ENCODE measurements at regions not wholly inside any gene's neighbourhood (a gene's known extent, or its start where the extent isn't known, plus 50 kb on each side); places are given as distances from the start of the nearest gene placed in this dataset.
"Not testable (repeated sequence)": the region's sequence is repeated elsewhere in the genome, so short reads cannot be mapped to it uniquely, and the experiment has no call there.

DNA sequence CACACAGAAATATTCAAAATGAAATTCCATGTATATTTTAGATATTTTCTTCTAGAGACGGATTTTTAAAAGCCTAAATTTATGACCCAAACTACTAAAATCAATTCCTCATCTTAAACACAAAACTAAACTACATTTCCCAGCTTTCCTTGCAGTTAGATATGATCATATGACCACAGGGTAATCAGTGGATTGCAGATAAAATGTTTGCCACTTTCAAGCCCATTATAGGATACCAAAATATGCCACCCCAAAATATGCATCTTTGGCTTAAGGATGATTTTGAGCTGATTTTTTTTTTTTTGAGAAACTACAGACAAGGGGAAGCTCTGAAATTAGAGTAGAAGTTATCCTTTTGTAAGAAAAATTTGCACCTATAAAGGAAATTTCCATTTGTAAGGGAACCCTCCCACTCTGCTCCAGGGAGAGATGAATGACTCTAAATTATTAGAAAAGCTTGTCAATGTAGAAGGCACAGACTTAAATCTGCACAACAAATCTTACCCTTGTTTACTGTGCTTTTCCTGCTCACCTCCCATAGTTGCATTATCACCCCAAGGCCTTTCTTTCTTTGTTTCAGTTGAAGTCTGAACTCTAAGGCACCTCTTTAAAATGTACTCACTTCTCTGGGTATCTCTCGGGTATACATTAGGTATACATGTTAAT, 503.0 kb downstream of the PDHA2 start:
- DNase-seq: no peak

DNA sequence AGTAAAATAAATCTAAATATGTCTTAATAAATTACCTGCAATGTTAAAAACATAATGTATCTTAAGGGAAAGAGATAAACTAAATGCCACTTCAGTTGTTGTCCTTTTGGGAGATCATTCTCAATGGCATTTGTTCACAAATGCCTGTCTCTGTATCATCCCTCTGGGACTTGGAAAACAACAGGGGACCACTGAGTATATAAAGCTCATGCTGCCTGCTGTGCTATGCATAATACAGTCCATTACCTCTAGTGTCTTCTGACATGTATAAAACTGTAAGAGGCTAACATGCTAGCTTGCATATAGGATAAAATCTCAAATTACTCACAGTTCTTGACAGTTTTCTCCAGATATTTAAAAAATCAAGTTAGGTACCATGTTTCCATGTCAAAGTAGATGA, 503.9 kb downstream of the PDHA2 start:
- DNase-seq: no peak

DNA sequence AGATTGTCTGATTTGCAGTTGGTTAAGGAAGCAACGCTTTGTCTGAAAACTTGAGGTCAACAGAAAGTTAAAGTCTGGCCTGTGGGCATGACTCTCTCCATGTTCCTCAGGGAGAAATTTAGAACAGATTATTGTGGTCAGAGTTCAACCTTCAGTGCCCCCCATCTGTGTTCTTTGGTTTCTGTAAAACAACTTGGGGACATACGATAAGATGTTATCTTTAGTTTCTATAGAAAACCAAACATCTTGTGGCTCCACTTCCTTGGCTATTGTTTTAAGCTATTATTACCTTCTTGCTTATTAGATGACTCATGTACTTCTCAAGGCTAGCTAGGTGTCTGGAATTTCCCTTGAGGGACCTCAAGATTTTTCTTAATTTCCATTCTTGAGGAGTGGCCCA, 507.7 kb downstream of the PDHA2 start:
- DNase-seq: no peak

DNA sequence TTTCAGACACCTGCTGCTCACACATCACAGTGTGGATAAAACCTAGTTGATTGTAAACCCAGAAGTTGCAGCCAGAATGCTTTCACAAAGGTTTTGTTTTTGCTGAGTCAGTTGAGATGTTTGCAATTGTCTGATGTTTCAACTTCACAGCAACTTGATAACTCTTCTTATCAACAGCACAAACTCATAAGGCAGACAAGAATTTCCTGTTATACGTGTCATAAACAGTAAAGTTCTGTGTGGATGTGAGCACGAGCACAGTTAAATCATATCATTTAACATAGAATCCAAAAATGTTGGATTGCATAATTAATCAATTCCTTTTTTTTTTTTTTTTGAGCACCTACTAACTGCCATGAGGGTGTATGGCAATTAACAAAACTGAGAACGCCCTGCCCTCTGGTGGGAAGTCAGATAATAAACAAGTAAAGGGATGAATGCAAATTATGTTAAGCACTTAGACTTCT, 512.2 kb downstream of the PDHA2 start:
- peak; percentile 10 to 24 for DNase-seq

DNA sequence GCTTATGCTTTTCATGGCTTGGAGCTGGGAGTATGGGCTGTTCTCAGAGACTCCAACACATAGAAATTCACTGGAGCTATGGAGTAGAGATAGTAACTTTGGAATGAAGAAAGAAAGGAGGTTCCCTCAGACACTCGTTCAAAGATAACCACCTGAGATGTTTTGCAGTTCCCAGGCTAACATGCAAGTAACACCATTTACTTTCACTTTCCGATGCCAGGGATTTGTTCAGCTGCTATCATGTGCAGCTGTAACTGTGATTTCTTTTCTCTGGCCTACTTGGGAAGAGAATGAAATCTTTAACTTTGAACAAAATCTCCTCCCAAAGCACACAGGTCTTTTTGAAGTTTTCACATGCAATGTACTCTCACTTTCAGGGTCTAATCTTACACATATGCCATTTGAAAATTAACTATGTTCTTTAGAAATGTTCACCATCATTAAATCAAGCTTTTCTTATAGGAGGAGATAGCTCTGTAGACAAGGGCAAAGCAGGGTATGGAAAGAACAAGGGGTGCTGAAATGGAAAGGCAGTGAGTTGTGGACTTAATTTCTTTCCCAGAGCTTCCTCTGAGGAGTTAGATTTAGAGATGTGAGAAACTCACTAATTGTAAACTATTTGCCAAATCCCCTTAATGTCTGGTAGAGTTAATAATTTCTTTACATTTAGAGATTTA, 514.3 kb downstream of the PDHA2 start:
- DNase-seq: no peak

DNA sequence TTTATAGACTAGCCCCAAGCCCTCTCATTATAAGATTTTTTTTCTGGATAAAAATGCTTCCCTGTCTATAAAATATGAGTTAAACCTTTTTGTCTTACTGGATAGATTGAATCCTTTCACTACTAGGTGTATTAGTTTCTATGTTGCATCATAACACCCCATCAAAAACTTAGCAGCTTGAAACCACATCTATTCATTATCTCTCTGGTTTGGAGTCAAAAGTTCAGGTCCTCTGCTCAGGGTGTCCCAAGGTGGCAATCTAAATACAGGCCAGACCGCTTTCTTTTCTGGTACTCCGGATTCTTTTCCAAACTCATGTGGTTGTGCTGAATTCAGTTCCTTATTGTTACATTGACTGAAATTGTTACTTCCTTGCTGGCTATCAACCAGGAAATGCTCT, 515.5 kb downstream of the PDHA2 start:
- no peak for DNase-seq

DNA sequence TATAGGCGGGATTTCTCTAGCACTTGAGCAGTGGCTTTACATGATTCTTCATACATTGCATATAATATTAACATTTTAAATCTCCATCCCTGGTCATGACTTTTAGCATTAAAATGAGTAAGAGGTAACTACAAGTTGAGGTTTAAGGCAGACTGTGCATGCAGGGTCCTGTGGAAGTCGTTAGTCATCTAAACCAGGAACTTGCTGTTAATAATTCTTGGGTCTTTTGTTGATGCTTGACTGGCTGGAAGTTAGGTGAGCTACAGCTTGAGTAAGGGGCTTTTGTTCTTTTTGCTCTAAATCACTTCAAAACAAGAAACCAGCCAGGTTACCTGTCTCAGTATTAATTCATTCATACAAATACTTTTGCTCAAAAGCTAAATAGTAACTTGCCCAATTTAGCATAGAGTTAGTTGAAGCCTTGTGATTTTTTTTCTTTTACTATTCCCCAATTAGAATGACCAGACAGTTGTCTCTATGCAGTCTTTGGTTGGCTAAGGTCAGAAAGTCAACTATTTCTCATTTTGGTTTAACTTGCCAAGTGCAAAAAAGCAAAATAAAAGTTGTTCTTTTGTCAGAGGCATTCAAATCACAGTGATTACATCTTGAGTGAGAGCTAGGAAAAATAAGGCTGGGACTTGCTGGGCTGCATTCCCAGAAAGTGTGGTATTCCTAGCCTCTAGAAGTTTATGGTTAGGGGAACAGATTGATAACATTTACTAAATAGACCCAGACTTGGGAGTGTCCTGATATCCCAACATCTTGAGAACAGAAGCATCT, 516.9 kb downstream of the PDHA2 start:
- no peak for DNase-seq

DNA sequence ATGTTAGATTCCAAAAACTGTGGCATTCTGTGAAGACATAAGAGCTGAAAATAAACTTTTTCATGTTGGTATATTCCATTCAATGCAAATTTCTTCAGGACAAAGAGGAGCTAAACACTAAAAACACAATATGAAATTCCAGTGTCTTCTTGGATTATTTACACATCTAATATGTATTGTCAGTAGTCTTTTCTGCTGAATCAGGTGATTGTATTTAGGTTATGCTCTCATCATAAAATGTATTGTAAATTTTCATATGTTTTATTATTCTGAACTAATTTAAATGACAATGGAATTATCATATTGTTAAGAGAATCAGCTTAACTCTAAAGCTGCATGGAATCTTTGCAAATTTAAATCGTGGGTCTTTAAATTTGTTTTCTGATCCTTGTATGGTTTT, 526.7 kb downstream of the PDHA2 start:
- no peak for DNase-seq

DNA sequence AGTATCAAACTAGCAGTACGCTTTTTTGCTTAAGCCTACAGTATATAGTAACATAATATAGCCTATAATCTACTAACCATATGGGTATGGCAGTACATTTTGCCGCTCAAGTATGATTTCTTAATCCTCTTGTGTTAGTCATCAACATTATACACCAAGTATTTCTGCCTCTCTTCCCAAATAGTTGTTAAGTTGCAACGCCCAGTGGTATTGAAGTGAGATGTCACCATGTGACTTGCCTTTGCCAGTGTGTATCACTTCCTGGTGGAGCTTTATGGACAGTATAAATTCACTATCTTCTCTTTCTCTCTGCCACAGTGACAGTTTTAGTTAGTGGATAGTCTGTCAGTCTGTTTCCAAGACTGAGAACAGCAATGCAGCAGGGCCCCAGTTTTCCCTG, 535.5 kb downstream of the PDHA2 start:
- DNase-seq: peak; percentile 2 to 69

DNA sequence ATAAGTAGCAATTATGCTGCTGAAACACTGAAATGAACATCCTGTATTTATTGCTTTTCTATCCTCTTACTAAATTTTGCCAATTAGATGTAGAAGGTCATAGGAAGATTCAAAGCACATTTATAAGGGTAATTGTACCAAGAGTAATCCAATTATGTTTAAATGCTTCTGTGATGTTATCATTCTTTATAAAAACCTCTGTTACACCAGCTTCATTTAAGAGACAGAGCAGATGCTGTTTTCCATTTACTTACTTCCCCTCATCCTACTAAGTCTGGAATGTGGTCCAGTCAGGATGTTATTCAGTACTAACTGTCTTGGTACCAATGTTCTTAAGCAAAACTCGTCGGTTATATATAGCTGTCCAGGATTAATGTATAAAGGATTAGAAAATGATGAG, 539.6 kb downstream of the PDHA2 start:
- DNase-seq: peak in 1 of 2 experiments; percentile 0

DNA sequence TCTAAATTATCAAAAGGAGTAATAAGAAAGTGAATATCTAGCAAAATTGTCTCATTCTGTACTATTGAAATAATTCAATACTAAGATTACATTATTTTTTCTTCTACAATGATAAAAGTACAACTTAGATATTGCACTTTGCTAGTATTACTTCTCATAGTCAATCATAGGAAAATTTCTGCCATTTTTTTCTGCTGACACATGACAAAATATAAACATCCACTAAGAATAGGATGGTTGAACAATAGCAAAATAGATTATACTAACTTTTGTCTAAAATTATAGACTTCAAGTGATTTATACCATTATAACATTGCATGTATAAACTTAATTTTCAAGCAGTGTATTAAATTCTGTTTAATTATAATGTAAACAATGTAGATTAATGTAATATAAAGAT, 540.2 kb downstream of the PDHA2 start:
- no peak for DNase-seq

DNA sequence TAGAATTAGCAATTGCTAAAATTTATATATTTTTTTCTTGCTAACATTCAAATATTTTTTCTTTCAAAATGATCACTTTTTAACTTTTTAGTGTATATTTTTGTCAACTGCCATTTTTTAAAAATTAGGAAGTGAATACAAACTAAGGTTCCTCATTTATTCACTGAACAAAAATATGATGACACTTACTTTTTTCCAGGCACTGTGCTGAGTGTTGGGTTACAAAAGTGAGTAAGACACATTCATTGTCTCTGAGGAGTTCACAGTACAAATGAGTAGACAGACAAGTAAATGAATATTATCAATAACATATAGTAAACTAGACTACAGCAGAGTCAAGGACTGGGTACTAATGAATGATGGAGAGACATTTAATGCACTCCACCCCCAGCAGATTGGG, 543.5 kb downstream of the PDHA2 start:
- DNase-seq: no peak

DNA sequence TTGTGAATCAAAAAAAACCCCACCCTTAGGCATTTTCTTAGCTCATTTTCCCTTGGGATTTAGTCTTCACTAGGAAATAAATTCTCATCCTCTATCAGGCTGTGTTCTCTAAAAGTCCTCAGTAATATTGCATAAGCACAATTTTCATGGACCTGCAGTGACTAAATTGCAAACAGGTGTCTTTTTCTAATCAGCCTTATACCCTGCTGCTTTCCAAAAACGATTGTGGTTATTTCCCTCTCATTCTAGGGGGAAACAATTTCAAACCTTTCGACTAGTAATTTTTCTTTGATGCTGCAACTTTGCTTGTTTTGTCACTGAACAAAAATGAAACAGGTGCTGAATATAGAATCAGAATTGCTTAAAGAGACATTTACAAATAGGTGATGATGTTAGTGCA, 549.9 kb downstream of the PDHA2 start:
- no peak for DNase-seq

DNA sequence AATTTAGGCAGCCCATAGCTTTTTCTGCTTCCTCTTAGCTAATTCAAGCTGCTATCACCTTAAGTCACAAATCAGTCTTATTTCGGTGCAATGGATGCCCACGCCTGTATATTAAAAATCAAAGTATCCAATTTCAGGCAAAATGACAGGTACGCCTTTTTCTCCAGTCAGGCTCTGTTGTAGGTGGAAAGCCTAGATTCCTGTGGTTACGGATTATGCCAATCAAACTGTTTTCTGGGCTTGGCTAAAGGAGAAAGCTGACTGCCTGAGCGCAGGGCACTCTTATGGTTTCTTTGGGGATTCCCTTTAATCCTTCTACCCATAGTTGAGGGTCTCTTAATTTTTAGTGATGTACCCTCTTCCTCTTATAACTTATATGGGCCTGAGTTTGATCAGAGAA, 550.5 kb downstream of the PDHA2 start:
- DNase-seq: no peak

DNA sequence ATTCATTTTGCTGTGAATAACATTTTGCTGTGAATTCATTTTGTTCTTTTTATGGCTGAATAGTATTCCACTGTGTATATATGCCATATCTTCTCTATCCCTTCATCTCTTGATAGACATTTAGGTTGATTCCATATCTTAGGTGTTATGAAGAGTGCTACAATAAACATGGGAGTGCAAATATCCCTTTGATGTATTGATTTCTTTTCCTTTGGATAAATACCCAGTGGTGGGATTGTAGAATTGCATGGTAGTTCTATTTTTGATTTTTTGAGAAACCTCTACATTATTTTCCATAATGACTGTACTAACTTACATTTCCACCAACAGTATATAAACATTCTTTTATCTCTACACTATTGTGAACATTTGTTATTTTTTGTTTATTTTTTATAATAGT, 555.9 kb downstream of the PDHA2 start:
- DNase-seq: no peak

DNA sequence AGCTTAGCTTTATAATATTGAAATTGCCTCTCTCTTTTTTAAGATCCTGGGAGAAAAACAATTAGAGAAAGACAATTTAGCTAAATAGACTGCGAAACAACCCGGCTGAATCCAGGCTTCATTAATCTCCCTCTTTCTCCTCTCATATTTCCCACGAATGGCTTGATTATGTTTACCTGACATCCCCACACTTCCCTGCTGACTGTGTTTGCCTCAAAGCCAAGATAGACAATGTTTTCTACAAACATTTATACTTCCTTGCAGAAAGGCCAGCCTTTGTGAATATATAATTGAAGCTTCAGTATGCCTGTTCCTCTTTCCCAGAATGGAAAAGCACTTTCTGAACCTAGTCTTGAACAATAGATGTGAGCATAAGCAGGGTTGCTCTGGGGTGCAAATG, 566.8 kb downstream of the PDHA2 start:
- DNase-seq: no peak

DNA sequence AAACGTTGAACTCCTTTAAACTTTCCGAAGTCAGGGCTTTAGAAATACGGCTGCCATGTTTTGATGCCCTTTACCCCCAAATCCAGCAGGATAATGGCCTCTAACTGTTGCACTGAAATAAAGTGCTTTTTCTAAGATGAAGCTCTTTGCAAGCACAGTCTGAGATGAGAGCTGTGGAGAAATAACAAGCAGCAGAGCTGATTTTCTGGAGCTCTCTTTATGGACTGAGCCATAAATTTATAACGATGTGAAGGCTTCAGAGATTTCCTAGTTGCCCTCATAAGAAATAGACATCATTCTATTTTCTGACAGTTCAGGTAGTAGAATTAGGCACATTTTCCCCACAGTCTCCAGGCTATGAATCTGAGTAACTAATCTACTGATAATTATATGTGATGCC, 567.3 kb downstream of the PDHA2 start:
- no peak for DNase-seq

DNA sequence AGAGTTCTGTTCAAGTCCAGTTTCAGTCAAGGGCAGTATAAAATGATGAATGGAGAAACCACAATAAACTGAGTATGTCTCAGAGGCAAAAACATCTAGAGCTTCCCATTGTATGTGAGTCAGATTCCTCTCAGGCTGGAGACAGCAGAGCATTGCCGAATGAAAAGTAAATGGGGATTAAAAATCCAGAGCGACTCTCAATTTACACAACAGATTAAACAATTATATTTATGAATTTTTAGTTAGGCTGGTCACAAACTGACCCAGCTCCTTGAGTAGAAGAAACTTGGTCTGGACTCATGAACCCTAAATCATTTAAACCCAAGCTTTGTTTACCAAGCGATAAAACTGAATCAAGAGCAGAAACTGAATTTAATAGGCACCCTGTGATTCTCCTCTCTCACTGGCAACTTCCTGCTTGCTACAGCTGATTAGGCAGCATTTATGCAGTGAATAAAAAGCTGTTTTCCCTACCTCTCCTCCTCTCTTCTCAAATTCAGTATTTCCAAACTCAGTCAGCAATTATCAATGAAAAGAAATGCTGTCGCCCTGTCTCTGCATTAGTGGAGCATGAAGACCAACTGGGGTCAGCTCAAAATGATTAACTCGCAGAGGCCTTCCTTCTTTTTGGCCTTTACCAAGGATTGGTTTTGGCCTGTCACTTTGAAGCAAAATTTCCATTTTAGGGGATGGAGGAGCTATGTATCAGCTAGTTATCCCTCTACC, 568.0 kb downstream of the PDHA2 start:
- no peak for DNase-seq

DNA sequence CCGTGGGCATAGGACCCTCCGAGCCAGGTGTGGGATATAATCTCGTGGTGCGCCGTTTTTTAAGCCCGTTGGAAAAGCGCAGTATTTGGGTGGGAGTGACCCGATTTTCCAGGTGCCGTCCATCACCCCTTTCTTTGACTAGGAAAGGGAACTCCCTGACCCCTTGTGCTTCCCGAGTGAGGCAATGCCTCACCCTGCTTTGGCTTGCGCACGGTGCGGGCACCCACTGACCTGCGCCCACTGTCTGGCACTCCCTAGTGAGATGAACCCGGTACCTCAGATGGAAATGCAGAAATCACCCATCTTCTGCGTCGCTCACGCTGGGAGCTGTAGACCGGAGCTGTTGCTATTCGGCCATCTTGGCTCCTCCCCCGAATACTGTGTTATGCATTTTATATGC, 575.0 kb downstream of the PDHA2 start:
- not testable (repeated sequence) for DNase-seq

DNA sequence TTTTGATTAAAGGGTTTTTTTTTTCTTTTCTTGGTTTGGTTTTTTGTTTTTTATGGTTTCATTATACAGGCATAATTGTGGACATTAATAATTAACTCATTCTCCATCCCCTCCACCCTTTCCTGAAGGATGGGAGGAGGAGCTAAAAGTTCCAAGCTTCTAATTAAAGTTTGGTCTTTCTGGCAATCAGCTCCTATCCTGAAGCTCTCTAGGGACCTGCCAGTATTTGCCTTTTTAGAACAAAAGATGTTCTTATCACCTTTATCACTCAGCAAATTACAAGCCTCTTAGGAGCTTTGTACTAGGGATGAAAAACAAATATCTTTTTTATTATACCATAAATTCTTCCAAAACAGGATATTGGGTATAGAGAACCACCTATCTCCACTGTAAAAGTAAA, 589.8 kb downstream of the PDHA2 start:
- no peak for DNase-seq

DNA sequence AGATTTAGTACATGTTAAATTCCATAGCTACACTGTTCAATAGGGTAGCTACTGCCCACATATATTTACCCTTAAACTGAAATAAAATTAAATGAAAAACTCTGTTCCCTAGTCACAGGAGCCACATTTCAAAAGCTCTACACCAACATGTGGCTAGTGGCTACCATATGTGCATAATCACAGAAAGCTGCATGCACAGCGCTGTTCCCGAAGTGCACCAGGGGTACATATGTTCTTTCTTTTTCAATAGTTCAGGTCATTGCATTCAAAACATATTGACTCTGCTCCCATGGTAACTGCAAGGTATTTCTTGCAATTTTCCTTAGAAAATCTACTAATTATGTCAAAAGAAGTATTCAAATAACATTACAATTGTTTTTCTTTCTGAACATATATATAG, 591.2 kb downstream of the PDHA2 start:
- DNase-seq: peak in 1 of 2 experiments; percentile 1

DNA sequence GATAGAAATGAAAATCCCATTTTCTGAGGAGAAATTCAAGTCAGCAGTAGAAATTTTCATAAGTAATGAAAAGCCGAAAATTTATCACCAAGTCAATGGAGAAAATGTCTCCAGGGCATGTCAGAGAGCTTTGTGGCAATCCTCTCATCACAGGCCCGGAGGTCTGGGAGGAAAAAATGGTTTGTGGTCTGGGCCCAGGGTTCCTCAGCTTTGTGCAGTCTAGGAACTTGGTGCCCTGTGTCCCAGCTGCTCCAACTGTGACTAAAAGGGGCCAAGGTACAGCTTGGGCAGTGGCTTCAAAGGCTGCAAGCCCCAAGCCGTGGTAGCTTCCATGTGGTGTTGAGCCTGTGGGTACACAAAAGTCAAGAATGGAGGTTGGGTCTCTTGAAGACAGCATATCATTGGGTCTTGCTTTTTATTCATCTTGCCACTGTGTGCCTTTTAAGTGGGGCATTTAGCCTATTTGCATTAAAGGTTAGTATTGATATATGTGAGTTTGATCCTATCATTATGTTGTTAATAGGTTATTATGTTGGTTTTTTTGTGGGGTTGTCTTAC, 608.5 kb downstream of the PDHA2 start:
- no peak for DNase-seq
